Endothelial cell of umbilical vein (primary cell): ENCODE measurements at regions not wholly inside any gene's neighbourhood (a gene's known extent, or its start where the extent isn't known, plus 50 kb on each side); places are given as distances from the start of the nearest gene placed in this dataset.

Experiments
- BruUV-seq: library from RNA; stranded (reverse); fragments of 400-500 nt; replicated peaks from 2 replicates; lab custom pipeline; 2021; lab: Mats Ljungman, UMichigan
- CTCF ChIA-PET: fragments of 300-600, 350-600 bp; sonication (Branson Sonifier 250); formaldehyde crosslinking; loops from one replicate; lab custom pipeline; 2021; ENCODE audit warnings: antibody characterized with exemption, inconsistent platforms; lab: Charles Lee
- POLR2A ChIA-PET: fragments of 300-600, 350-600 bp; sonication (Branson Sonifier 250); formaldehyde crosslinking; loops from one replicate; lab custom pipeline; 2021; ENCODE audit warnings: antibody characterized with exemption, inconsistent platforms; lab: Charles Lee
- DNase-seq: peaks from one replicate; pipeline ENCODE4 v3.0.0-alpha.2; 2011; ENCODE audit warnings: low read depth, low spot score
- FAIRE-seq: peaks from 2 replicates; lab custom pipeline; 2011; peaks lifted over from hg19 to GRCh38; lab: Jason Lieb, UNC
- H2AFZ ChIP-seq: 2 replicates; pipeline ENCODE4 v1.6.0; 2012; ENCODE audit warnings: low read depth, low read length, control low read depth, inconsistent platforms
- H3K27ac ChIP-seq: 2 replicates; pipeline ENCODE4 v1.5.1; 2011; ENCODE audit warnings: low read depth, mild to moderate bottlenecking, control low read depth, low read length, moderate library complexity; ENCODE audit not compliant: insufficient read depth
- H3K27me3 ChIP-seq, 2 experiments: 2 replicates each; pipeline versions ENCODE4 v1.6.0 to v1.6.1; 2011; ENCODE audit warnings: low read length in 2 of 2, mixed read lengths in 1 of 2; ENCODE audit not compliant: control insufficient read depth in 2 of 2, insufficient read depth in 2 of 2
- H3K36me3 ChIP-seq, 2 experiments: 2 replicates in 1 of 2; 3 replicates in 1 of 2; pipeline ENCODE4 v1.5.1; 2011; ENCODE audit warnings: low read length in 2 of 2, mild to moderate bottlenecking in 1 of 2, moderate library complexity in 1 of 2; ENCODE audit not compliant: control insufficient read depth in 2 of 2, insufficient read depth in 2 of 2; ENCODE audit errors: extremely low read depth in 1 of 2
- H3K4me1 ChIP-seq: 3 replicates; pipeline ENCODE4 v1.5.1; 2011; ENCODE audit warnings: mild to moderate bottlenecking, low read length; ENCODE audit not compliant: control insufficient read depth, insufficient read depth; ENCODE audit errors: extremely low read depth
- H3K4me2 ChIP-seq: 2 replicates; pipeline ENCODE4 v1.6.1; 2011; ENCODE audit warnings: low read length, control low read depth, mixed read lengths; ENCODE audit not compliant: insufficient read depth
- H3K4me3 ChIP-seq, 3 experiments: fragments of 200-600 bp in 1 of 3; sonication (generic), shearing (Covaris generic) in 1 of 3; replicated peaks in 1 of 3; 2 replicates each; pipeline ENCODE4 v1.5.1; 2011 to 2016; ENCODE audit warnings: control low read depth in 3 of 3, low read length in 3 of 3, mild to moderate bottlenecking in 2 of 3, inconsistent platforms in 1 of 3, low read depth in 1 of 3, moderate library complexity in 1 of 3; ENCODE audit not compliant: insufficient read depth in 1 of 3
- H3K79me2 ChIP-seq: 2 replicates; pipeline ENCODE4 v1.6.0; 2012; ENCODE audit warnings: low read length, inconsistent platforms; ENCODE audit not compliant: control insufficient read depth, insufficient read depth
- H3K9ac ChIP-seq: replicated peaks from 2 replicates; pipeline ENCODE3; 2011; ENCODE audit warnings: low read length, control low read depth; ENCODE audit not compliant: insufficient read depth; ENCODE audit errors: extremely low read depth
- H3K9me1 ChIP-seq: replicated peaks from 3 replicates; pipeline ENCODE4 v1.6.0; 2011; ENCODE audit warnings: mild to moderate bottlenecking, low read length; ENCODE audit not compliant: control insufficient read depth, insufficient read depth; ENCODE audit errors: extremely low read depth
- H3K9me3 ChIP-seq: replicated peaks from 2 replicates; pipeline ENCODE4 v1.5.1; 2012; ENCODE audit warnings: low read length, inconsistent platforms; ENCODE audit not compliant: control insufficient read depth, insufficient read depth
- H4K20me1 ChIP-seq: replicated peaks from 2 replicates; pipeline ENCODE3; 2011; ENCODE audit warnings: mild to moderate bottlenecking, low read length; ENCODE audit not compliant: control insufficient read depth, insufficient read depth; ENCODE audit errors: extremely low read depth
- CTCF ChIP-seq, 2 donors: IDR thresholded peaks; 1 replicate in 1 of 2; 2 replicates in 1 of 2; pipeline ENCODE4 v1.5.1; 2011; ENCODE audit warnings: low read length in 2 of 2, mild to moderate bottlenecking in 2 of 2, moderate library complexity in 2 of 2, control low read depth in 1 of 2, inconsistent platforms in 1 of 2, low read depth in 1 of 2; ENCODE audit not compliant: insufficient read depth in 1 of 2; ENCODE audit errors: extremely low read depth in 1 of 2
- EZH2 ChIP-seq: IDR thresholded peaks from 2 replicates; pipeline ENCODE4 v1.6.1; 2012; ENCODE audit warnings: borderline replicate concordance, low read depth, mild to moderate bottlenecking, moderate library complexity, low read length, inconsistent platforms; ENCODE audit not compliant: severe bottlenecking
- FOS ChIP-seq: IDR thresholded peaks from 2 replicates; pipeline ENCODE4 v1.6.1; 2011; ENCODE audit warnings: mild to moderate bottlenecking, low read length, moderate library complexity, borderline replicate concordance; ENCODE audit not compliant: insufficient read depth
- GATA2 ChIP-seq: IDR thresholded peaks from 2 replicates; pipeline ENCODE4 v1.7.0; 2011; ENCODE audit warnings: low read depth, mild to moderate bottlenecking, moderate library complexity, mixed read lengths, low read length; ENCODE audit not compliant: insufficient read length, insufficient read depth
- JUN ChIP-seq: IDR thresholded peaks from 2 replicates; pipeline ENCODE4 v1.6.1; 2011; ENCODE audit warnings: borderline replicate concordance, low read depth; ENCODE audit not compliant: insufficient read length, insufficient read depth
- MAX ChIP-seq: IDR thresholded peaks from 2 replicates; pipeline ENCODE4 v1.6.1; 2011; ENCODE audit not compliant: insufficient read depth, insufficient read length
- MYC ChIP-seq: IDR thresholded peaks from one replicate; pipeline ENCODE4 v1.6.1; 2011; ENCODE audit warnings: mild to moderate bottlenecking, low read depth, low read length
- POLR2A ChIP-seq: IDR thresholded peaks from 2 replicates; pipeline ENCODE4 v1.6.1; 2012; ENCODE audit warnings: low read depth, mild to moderate bottlenecking, control low read depth, low read length
- POLR2AphosphoS5 ChIP-seq: IDR thresholded peaks from 2 replicates; pipeline ENCODE4 v1.6.1; 2012; ENCODE audit warnings: low read depth, mild to moderate bottlenecking, control low read depth, low read length, moderate library complexity; ENCODE audit not compliant: insufficient read depth
- dilution Hi-C: fragments of 300-500 bp; cut with MboI; formaldehyde crosslinking; loops from one replicate; pipeline ENCODE4 v1.15.0; 2019; ENCODE audit warnings: low sequenced_read_pairs; ENCODE audit not compliant: extremely low pct_ligation_motif_present
- intact Hi-C: fragments of 100-400 bp; cut with micrococcal nuclease; formaldehyde crosslinking; loops from one replicate; pipeline ENCODE4 v1.10.0; 2022

- H3K9me3 ChIP-seq: no peaks in the 10 kb centered on the region
- no peak overlapping the region for H3K4me3 ChIP-seq
- no peak overlapping the region for H3K27ac ChIP-seq
- H3K79me2 ChIP-seq: no peaks in the 10 kb centered on the region
- H3K9me1 ChIP-seq: no peaks in the 10 kb centered on the region
- no peaks in the 10 kb centered on the region for H3K4me1 ChIP-seq
- H3K27me3 ChIP-seq: no peaks in the 10 kb centered on the region
- no peak overlapping the region for H3K4me2 ChIP-seq
- H4K20me1 ChIP-seq: no peaks in the 10 kb centered on the region
- no TSS peak for BruUV-seq
- intact Hi-C loops (no loop called here), dilution Hi-C loops (no loop called here)
- no peak overlapping the region for H2AFZ ChIP-seq
- CTCF ChIA-PET: no interaction called here
- no peaks in the 10 kb centered on the region for H3K36me3 ChIP-seq
- no peak for DNase-seq
- TF ChIP-seq MYC (no peak), POLR2AphosphoS5 (no peak), CTCF (IDR thresholded peaks at IDR 0.05; ENCODE audit: extremely low read depth in 1 of 2, insufficient read depth in 1 of 2, low read depth in 1 of 2, low read length in 2 of 2) (no peak), GATA2 (no peak), MAX (no peak), EZH2 (no peak), POLR2A (no peak), JUN (no peak), FOS (no peak)
- POLR2A ChIA-PET: no interaction called here
- H3K9ac ChIP-seq: no peak overlapping the region
- FAIRE-seq: no peak
Observed at GRCh38 chr16:73408716-73409115, 360.8 kb upstream of the ZFHX3 start.
